Caco-2 (cell line): ENCODE measurements at regions not wholly inside any gene's neighbourhood (a gene's known extent, or its start where the extent isn't known, plus 50 kb on each side); places are given as distances from the start of the nearest gene placed in this dataset.

Source experiments
- BruUV-seq: library from RNA; stranded (reverse); fragments of 400-500 nt; replicated peaks from 2 replicates; lab custom pipeline; 2021; lab: Mats Ljungman, UMichigan
- CTCF ChIA-PET: fragments of 300-600 bp; sonication (Branson Sonifier 250); formaldehyde crosslinking; loops from one replicate; lab custom pipeline; 2022; ENCODE audit warnings: antibody characterized with exemption; lab: Charles Lee
- POLR2A ChIA-PET: fragments of 300-600 bp; sonication (Branson Sonifier 250); formaldehyde crosslinking; loops from one replicate; lab custom pipeline; 2022; ENCODE audit warnings: antibody characterized with exemption; lab: Charles Lee
- DNase-seq, 2 experiments: peaks; one replicate each; pipeline versions ENCODE4 v3.0.0 to v3.0.0-alpha.2; 2020 to 2022
- H3K27me3 ChIP-seq: replicated peaks from 2 replicates; pipeline ENCODE4 v1.6.0; 2011; ENCODE audit warnings: low read length; ENCODE audit not compliant: control insufficient read depth, insufficient read depth
- H3K36me3 ChIP-seq: 2 replicates; pipeline ENCODE4 v1.5.1; 2011; ENCODE audit warnings: low read length; ENCODE audit not compliant: control insufficient read depth, insufficient read depth
- H3K4me1 ChIP-seq: fragments of 250-450 bp; sonication (Bioruptor Pico); 2 replicates; pipeline ENCODE4 v1.5.1; 2020; ENCODE audit warnings: mild to moderate bottlenecking
- H3K4me3 ChIP-seq: 2 replicates; pipeline ENCODE4 v1.5.1; 2011; ENCODE audit warnings: low read depth, mild to moderate bottlenecking, control low read depth, low read length
- H3K9me3 ChIP-seq: fragments of 250-450 bp; sonication (Bioruptor Pico); 2 replicates; pipeline ENCODE4 v1.5.1; 2020; ENCODE audit warnings: mild to moderate bottlenecking, moderate library complexity
- H3K27ac Mint-ChIP-seq: one replicate; pipeline ENCODE4 v1.8.0; 2022; ENCODE audit warnings: mixed read lengths; ENCODE audit not compliant: unreplicated experiment
- H3K27me3 Mint-ChIP-seq: one replicate; pipeline ENCODE4 v1.8.0; 2022; ENCODE audit warnings: mixed read lengths; ENCODE audit not compliant: insufficient read depth, unreplicated experiment
- H3K36me3 Mint-ChIP-seq: one replicate; pipeline ENCODE4 v1.8.0; 2022; ENCODE audit warnings: mild to moderate bottlenecking, mixed read lengths; ENCODE audit not compliant: insufficient read depth, unreplicated experiment
- H3K4me1 Mint-ChIP-seq: one replicate; pipeline ENCODE4 v1.8.0; 2022; ENCODE audit warnings: low read depth, mixed read lengths; ENCODE audit not compliant: unreplicated experiment
- H3K4me3 Mint-ChIP-seq: one replicate; pipeline ENCODE4 v1.8.0; 2022; ENCODE audit warnings: mild to moderate bottlenecking, moderate library complexity, mixed read lengths; ENCODE audit not compliant: unreplicated experiment
- H3K9me3 Mint-ChIP-seq: one replicate; pipeline ENCODE4 v1.8.0; 2022; ENCODE audit warnings: mixed read lengths; ENCODE audit not compliant: unreplicated experiment
- CTCF ChIP-seq, 2 experiments: fragments of 200-600 bp in 1 of 2; IDR thresholded peaks; 1 replicate in 1 of 2; 2 replicates in 1 of 2; pipeline versions ENCODE4 v1.5.1 to v1.8.0; 2011 to 2022; ENCODE audit warnings: antibody characterized with exemption in 1 of 2, control low read depth in 1 of 2, inconsistent platforms in 1 of 2, low read depth in 1 of 2, low read length in 1 of 2, mild to moderate bottlenecking in 1 of 2, moderate library complexity in 1 of 2; ENCODE audit not compliant: insufficient read depth in 1 of 2, severe bottlenecking in 1 of 2, unreplicated experiment in 1 of 2
- intact Hi-C: fragments of 100-400 bp; cut with micrococcal nuclease; formaldehyde crosslinking; loops from one replicate; pipeline ENCODE4 v1.10.0; 2022; ENCODE audit not compliant: unreplicated experiment

DNA sequence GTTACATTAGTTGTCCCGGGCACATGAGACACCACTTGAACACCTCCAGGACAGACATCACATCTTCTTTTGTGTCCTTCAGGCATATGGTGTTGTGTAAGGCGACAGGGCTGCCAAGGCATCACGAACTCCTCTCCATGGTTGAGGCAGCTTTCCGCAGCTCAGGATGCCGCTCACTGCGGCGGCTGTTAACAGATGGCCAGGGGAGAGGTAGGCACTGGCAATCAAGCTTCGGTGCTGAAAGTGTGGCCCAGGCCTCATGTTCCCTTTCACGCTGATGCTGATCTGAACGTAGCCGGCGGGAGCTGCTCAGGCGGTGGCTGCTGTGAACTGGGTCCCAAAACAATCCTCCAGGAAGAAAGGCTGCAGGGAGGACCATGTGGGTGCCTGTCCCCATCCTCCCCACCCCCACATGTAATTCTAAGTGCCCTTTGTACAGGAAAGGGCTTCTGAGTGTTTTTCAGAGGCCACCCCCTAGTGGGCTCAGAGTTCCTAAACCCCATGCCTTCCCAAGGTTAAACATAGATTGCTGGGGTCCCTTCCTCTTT is 287.1 kb upstream of the AJAP1 start:
- H3K4me3 ChIP-seq = no peak overlapping the region
- Mint-ChIP-seq H3K9me3 (no peaks in the 10 kb centered on the region), H3K27ac (no peak overlapping the region), H3K4me3 (no peak overlapping the region), H3K4me1 (no peaks in the 10 kb centered on the region), H3K27me3 (no peaks in the 10 kb centered on the region), H3K36me3 (no peaks in the 10 kb centered on the region)
- H3K4me1 ChIP-seq = no peaks in the 10 kb centered on the region
- intact Hi-C loops = no loop called here
- no peak for DNase-seq
- H3K9me3 ChIP-seq = no peaks in the 10 kb centered on the region
- ChIA-PET CTCF (no interaction called here), POLR2A (no interaction called here)
- TF ChIP-seq CTCF (IDR thresholded peaks at IDR 0.05; ENCODE audit: insufficient read depth in 1 of 2, low read depth in 1 of 2, low read length in 1 of 2, severe bottlenecking in 1 of 2, unreplicated experiment in 1 of 2) = no peak
- H3K36me3 ChIP-seq = no peaks in the 10 kb centered on the region
- no TSS peak for BruUV-seq
- no peaks in the 10 kb centered on the region for H3K27me3 ChIP-seq

DNA sequence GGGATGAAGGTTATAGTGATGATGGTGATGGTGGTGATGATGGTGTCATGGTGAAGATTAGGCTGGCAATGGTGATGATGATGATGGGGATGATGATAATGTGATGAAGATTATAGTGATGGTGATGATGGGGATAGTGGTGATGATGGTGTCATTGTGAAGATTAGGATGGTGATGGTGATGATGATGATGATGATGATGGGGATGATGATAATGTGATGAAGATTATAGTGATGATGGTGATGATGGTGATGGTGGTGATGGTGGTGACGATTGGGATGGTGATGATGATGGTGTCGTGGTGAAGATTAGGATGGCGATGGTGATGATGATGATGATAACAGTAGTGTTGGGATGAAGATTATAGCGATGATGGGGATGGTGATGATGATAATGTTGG is 285.1 kb upstream of the AJAP1 start:
- no peak for TF ChIP-seq CTCF (IDR thresholded peaks at IDR 0.05; ENCODE audit: insufficient read depth in 1 of 2, low read depth in 1 of 2, low read length in 1 of 2, severe bottlenecking in 1 of 2, unreplicated experiment in 1 of 2)
- Histone ChIP-seq H3K4me3 (no peak overlapping the region), H3K27me3 (no peaks in the 10 kb centered on the region), H3K4me1 (no peaks in the 10 kb centered on the region), H3K36me3 (no peaks in the 10 kb centered on the region), H3K9me3 (no peaks in the 10 kb centered on the region)
- Mint-ChIP-seq H3K4me1 (no peaks in the 10 kb centered on the region), H3K9me3 (peaks cover 19% of the 10 kb centered on the region), H3K4me3 (no peak overlapping the region), H3K27me3 (no peaks in the 10 kb centered on the region), H3K27ac (no peak overlapping the region), H3K36me3 (no peaks in the 10 kb centered on the region)
- BruUV-seq = no TSS peak
- DNase-seq = no peak
- ChIA-PET CTCF (no interaction called here), POLR2A (no interaction called here)
- intact Hi-C loops = no loop called here

- no peaks in the 10 kb centered on the region for H3K36me3 Mint-ChIP-seq
- no TSS peak for BruUV-seq
- Histone ChIP-seq H3K9me3 (no peaks in the 10 kb centered on the region), H3K4me3 (no peak overlapping the region), H3K4me1 (no peaks in the 10 kb centered on the region), H3K27me3 (no peaks in the 10 kb centered on the region), H3K36me3 (no peaks in the 10 kb centered on the region)
- no peaks in the 10 kb centered on the region for H3K27me3 Mint-ChIP-seq
- H3K4me1 Mint-ChIP-seq = no peaks in the 10 kb centered on the region
- no peak overlapping the region for H3K27ac Mint-ChIP-seq
- DNase-seq = no peak
- CTCF ChIA-PET = no interaction called here
- intact Hi-C loops = no loop called here
- POLR2A ChIA-PET = no interaction called here
- TF ChIP-seq CTCF (IDR thresholded peaks at IDR 0.05; ENCODE audit: insufficient read depth in 1 of 2, low read depth in 1 of 2, low read length in 1 of 2, severe bottlenecking in 1 of 2, unreplicated experiment in 1 of 2) = no peak
- peaks cover 39% of the 10 kb centered on the region for H3K9me3 Mint-ChIP-seq
- no peak overlapping the region for H3K4me3 Mint-ChIP-seq
These were observed 282.6 kb upstream of the AJAP1 start for GRCh38 chr1:4371849-4372248.
